ENCODE measurements at regions not wholly inside any gene's neighbourhood (a gene's known extent, or its start where the extent isn't known, plus 50 kb on each side); places are given as distances from the start of the nearest gene placed in this dataset.

DNA sequence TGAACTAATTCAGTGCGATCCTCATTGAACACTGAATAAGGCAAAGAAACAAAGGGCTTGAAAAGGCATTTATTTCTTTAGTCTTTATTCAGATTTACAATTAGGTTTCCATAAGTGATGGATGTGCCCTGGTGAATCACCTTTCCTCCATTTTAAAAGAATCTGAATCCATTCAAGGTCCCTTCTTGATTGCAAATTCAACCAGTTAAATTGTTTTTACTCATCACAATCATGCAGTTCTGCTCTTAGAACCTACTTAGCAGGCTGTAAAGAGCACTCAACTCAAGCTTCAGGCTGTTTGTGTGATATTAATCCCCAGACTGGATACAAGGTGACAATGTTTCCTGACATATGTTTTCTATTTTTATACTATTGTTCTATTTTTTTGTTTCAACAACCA is 321.0 kb downstream of the TBC1D4 start:
- no peak overlapping the region for H3K4me3 Mint-ChIP-seq
- peaks cover 13% of the 10 kb centered on the region for H3K27me3 Mint-ChIP-seq
- no peaks in the 10 kb centered on the region for H3K4me1 Mint-ChIP-seq (ENCODE audit: low read depth)
- H3K36me3 Mint-ChIP-seq, result no peaks in the 10 kb centered on the region
- no peaks in the 10 kb centered on the region for H3K9me3 Mint-ChIP-seq (ENCODE audit: low read depth)
- H3K27ac Mint-ChIP-seq, result no peak overlapping the region

DNA sequence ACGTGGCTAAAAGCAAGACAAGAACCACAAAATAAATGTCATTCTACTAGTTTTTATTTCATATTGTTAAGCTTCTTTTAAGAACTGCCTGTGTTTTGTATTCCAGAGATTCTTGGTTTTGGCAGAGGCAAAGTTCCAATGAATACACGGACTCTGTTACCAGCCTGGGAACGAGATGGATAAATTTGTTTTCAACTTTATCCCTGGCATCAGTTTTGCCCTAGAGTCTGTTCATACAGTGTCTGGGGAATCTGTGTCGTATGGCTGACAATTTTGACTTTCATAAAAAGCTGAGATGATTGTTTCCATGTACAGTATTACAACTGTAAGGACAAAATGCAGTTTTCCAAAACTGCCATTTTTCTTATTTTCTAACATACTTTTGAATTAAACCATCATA is 327.6 kb downstream of the TBC1D4 start:
- H3K36me3 Mint-ChIP-seq, result peaks cover 2% of the 10 kb centered on the region
- no peak overlapping the region for H3K4me3 Mint-ChIP-seq
- H3K4me1 Mint-ChIP-seq (ENCODE audit: low read depth), result no peaks in the 10 kb centered on the region
- H3K27ac Mint-ChIP-seq, result no peak overlapping the region
- peaks cover 7% of the 10 kb centered on the region for H3K9me3 Mint-ChIP-seq (ENCODE audit: low read depth)
- H3K27me3 Mint-ChIP-seq, result peaks cover 12% of the 10 kb centered on the region

- Mint-ChIP-seq H3K4me3 (no peak overlapping the region), H3K9me3 (ENCODE audit: low read depth) (peaks cover 7% of the 10 kb centered on the region), H3K36me3 (peaks cover 2% of the 10 kb centered on the region), H3K4me1 (ENCODE audit: low read depth) (no peaks in the 10 kb centered on the region), H3K27ac (no peak overlapping the region), H3K27me3 (peaks cover 16% of the 10 kb centered on the region)
Measured at GRCh38 chr13:75153834-75154233, 328.1 kb downstream of the TBC1D4 start.

GRCh38 chr13:75153386-75153785 is 328.6 kb downstream of the TBC1D4 start:
- H3K4me1 Mint-ChIP-seq (ENCODE audit: low read depth), result no peaks in the 10 kb centered on the region
- peaks cover 2% of the 10 kb centered on the region for H3K36me3 Mint-ChIP-seq
- peaks cover 16% of the 10 kb centered on the region for H3K27me3 Mint-ChIP-seq
- H3K4me3 Mint-ChIP-seq, result no peak overlapping the region
- peaks cover 7% of the 10 kb centered on the region for H3K9me3 Mint-ChIP-seq (ENCODE audit: low read depth)
- H3K27ac Mint-ChIP-seq, result no peak overlapping the region

DNA sequence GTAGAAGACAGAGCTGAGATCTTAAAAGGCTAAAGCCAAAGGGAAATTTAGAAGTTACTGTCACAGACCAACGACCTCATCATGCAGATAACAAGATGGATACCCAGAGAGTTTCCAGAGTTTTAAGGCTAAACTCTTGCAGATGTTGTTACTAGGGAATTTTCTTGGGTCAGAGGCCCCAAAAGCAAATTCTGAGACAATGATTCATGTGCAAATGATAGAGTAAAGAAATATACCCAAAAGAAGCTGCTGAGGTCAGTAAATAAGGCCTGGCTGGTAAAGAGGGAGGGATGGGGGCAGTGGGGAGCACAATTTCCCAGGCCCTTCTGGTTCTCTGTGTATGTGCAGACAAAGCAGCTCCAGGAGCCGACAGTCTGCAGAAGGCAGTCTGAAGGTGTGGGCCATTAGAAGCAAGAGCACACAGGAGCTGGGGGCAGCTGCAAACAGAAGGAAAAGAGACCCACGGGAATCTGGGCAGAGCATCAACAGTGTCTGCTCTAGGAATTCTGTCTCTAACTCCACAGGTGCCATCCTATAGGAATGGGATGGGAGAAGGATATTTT is 330.8 kb downstream of the TBC1D4 start:
- Mint-ChIP-seq H3K27ac (no peak overlapping the region), H3K4me1 (ENCODE audit: low read depth) (no peaks in the 10 kb centered on the region), H3K9me3 (ENCODE audit: low read depth) (peaks cover 7% of the 10 kb centered on the region), H3K36me3 (peaks cover 2% of the 10 kb centered on the region), H3K4me3 (no peak overlapping the region), H3K27me3 (peaks cover 9% of the 10 kb centered on the region)

DNA sequence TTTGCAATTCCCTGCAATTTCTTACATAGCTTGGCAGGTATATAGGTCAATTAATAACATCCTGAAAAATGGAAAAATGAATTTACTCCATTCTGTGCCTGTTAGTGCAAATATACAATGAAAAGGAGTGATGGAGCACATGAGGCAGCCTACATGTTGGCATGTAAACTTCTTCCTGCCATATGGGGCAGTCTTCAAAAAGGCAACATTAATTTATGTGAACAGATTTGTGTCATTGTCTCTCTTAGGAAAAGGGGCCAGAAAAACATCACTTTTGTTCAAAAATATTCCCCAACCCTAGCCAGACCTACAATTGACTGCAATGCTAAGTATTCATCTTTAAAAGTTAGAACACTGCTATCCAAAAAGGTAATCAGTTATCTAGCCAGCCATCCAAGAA is 332.2 kb downstream of the TBC1D4 start:
- H3K36me3 Mint-ChIP-seq, result peaks cover 2% of the 10 kb centered on the region
- H3K4me1 Mint-ChIP-seq (ENCODE audit: low read depth), result no peaks in the 10 kb centered on the region
- peaks cover 7% of the 10 kb centered on the region for H3K9me3 Mint-ChIP-seq (ENCODE audit: low read depth)
- H3K4me3 Mint-ChIP-seq, result no peak overlapping the region
- no peak overlapping the region for H3K27ac Mint-ChIP-seq
- H3K27me3 Mint-ChIP-seq, result peaks cover 12% of the 10 kb centered on the region

DNA sequence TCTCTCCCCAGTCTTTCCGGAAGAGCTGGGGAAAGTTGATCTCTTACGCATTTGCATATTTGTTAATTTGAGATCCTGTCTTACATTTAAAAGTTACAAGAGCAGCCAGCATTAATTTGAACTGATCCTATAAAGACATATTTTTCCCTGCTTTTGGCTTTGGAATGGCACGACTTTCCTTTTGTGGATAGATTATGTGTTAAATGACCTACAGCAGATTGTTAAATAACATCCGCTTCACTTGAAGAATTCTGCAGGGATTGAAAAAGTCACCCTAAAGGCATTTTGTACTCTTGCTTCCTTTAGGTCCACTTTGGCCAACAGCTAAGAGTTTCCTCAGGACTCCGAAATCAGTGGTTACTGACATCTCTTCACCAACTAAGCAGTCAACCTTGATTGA is 334.0 kb downstream of the TBC1D4 start:
- Mint-ChIP-seq H3K9me3 (ENCODE audit: low read depth) (peaks cover 7% of the 10 kb centered on the region), H3K36me3 (peaks cover under 1% of the 10 kb centered on the region), H3K27me3 (peaks cover 12% of the 10 kb centered on the region), H3K4me3 (no peak overlapping the region), H3K4me1 (ENCODE audit: low read depth) (no peaks in the 10 kb centered on the region), H3K27ac (no peak overlapping the region)

DNA sequence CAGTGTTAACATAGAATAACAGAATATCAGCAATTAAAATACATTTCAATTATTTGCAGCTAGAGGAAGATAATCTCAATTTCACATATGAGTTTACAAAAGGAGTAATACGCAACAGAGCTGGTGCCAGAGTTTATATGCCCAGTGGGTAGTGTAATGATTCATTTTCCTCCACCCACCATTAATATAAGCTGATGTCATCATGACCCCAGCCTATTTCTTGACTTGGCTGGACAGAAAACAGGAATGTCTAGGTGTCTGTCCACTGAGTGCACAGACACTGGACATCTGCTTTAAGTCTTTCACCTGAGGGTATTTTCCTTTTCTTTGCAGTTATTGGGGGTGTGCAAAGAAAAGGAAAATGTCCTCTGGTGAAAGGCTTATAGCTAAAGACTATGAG is 335.5 kb downstream of the TBC1D4 start:
- Mint-ChIP-seq H3K27me3 (peaks cover 11% of the 10 kb centered on the region), H3K27ac (no peak overlapping the region), H3K4me3 (no peak overlapping the region), H3K36me3 (no peaks in the 10 kb centered on the region), H3K9me3 (ENCODE audit: low read depth) (no peaks in the 10 kb centered on the region), H3K4me1 (ENCODE audit: low read depth) (no peaks in the 10 kb centered on the region)

DNA sequence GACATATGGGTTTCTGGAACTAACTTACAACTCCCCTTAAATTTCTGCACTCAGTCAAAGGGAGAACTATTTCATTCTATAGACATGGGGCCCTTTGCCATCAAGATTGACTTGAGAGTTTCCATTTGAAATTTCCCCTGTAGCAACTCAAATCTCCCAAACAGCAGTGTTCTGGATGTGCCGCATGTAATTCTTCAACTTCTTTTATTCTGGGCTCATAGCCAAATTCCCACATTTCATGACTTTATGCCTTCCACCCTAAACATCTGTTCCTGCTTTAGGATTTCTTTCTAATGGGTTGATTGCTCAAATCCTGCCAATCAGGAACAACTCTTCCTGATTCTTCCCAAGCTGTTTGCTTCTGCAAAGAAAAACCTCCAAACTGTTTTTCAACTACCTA is 336.0 kb downstream of the TBC1D4 start:
- H3K27ac Mint-ChIP-seq, result no peak overlapping the region
- peaks cover 11% of the 10 kb centered on the region for H3K27me3 Mint-ChIP-seq
- no peaks in the 10 kb centered on the region for H3K36me3 Mint-ChIP-seq
- no peaks in the 10 kb centered on the region for H3K9me3 Mint-ChIP-seq (ENCODE audit: low read depth)
- H3K4me1 Mint-ChIP-seq (ENCODE audit: low read depth), result no peaks in the 10 kb centered on the region
- no peak overlapping the region for H3K4me3 Mint-ChIP-seq

- H3K27ac Mint-ChIP-seq, result no peak overlapping the region
Measured at GRCh38 chr13:75139291-75139690, 342.7 kb downstream of the TBC1D4 start.

DNA sequence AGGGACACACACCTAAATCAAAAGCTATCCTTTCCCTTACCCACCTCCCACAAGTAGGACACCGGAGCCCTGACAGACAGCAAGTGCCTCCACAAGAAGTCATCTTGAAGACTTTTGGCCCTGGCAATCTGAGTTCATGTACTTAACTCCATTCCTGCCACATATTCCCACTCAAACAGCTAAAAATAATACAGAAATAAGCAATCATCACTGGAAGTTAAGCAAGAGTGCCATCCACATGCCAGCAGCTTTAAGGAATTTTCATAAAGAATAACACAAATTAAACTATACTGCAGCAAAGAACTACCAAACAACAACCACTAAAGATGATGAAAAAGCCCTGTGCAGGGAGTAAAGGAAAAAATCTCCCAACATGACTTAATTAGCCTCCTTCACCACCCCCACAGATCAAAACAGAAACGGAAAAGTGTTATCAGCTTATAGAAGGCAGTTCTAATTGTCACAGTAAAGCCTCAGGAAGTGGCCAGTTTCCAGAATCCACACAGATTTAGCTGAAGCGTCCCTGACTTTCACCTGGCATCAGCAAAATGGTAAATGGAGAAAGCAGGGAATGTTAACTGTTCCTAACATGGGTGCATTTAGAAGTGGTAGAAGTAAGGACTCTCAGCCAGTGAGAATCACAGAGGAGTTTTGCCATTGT is 343.9 kb downstream of the TBC1D4 start:
- peaks cover 2% of the 10 kb centered on the region for H3K36me3 Mint-ChIP-seq
- H3K27ac Mint-ChIP-seq, result no peak overlapping the region
- H3K9me3 Mint-ChIP-seq (ENCODE audit: low read depth), result peaks cover 16% of the 10 kb centered on the region
- H3K4me3 Mint-ChIP-seq, result no peak overlapping the region
- H3K27me3 Mint-ChIP-seq, result peaks cover 6% of the 10 kb centered on the region
- no peaks in the 10 kb centered on the region for H3K4me1 Mint-ChIP-seq (ENCODE audit: low read depth)

More at GRCh38 chr13:75139291-75139690, 342.7 kb downstream of the TBC1D4 start:
- Mint-ChIP-seq H3K9me3 (ENCODE audit: low read depth) (peaks cover 16% of the 10 kb centered on the region), H3K4me3 (no peak overlapping the region), H3K27me3 (peaks cover 6% of the 10 kb centered on the region), H3K36me3 (peaks cover 2% of the 10 kb centered on the region), H3K4me1 (ENCODE audit: low read depth) (no peaks in the 10 kb centered on the region)

DNA sequence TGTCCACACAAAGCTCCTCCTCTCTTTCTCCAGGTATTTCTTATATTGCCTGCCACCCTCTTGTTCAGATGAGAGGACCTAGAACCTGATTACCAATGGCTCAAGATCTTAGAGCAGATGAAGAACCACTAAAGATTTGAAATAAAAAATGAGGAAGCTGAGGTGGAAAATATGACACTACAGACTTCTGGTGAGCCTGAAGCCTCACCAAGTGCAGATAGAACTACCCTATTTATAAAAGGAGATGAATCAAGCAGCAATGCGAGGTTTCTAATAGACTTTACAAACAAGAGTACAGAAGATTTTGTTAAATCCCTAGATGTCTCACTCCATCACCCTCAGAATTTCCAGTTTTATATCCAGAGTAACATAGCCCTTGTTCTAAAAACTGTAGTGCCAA is 345.8 kb downstream of the TBC1D4 start:
- no peak overlapping the region for H3K4me3 Mint-ChIP-seq
- peaks cover 2% of the 10 kb centered on the region for H3K36me3 Mint-ChIP-seq
- no peak overlapping the region for H3K27ac Mint-ChIP-seq
- peaks cover 16% of the 10 kb centered on the region for H3K9me3 Mint-ChIP-seq (ENCODE audit: low read depth)
- peaks cover 6% of the 10 kb centered on the region for H3K27me3 Mint-ChIP-seq
- no peaks in the 10 kb centered on the region for H3K4me1 Mint-ChIP-seq (ENCODE audit: low read depth)

- Mint-ChIP-seq H3K9me3 (ENCODE audit: low read depth) (peaks cover 16% of the 10 kb centered on the region), H3K27me3 (peaks cover 6% of the 10 kb centered on the region), H3K4me1 (ENCODE audit: low read depth) (no peaks in the 10 kb centered on the region), H3K4me3 (no peak overlapping the region), H3K36me3 (peaks cover 2% of the 10 kb centered on the region), H3K27ac (no peak overlapping the region)
Measured at GRCh38 chr13:75135325-75135825, 346.6 kb downstream of the TBC1D4 start.

GRCh38 chr13:75132701-75133695 is 349.0 kb downstream of the TBC1D4 start:
- no peak overlapping the region for H3K27ac Mint-ChIP-seq
- H3K36me3 Mint-ChIP-seq, result no peaks in the 10 kb centered on the region
- no peak overlapping the region for H3K4me3 Mint-ChIP-seq
- H3K9me3 Mint-ChIP-seq (ENCODE audit: low read depth), result peaks cover 6% of the 10 kb centered on the region
- no peaks in the 10 kb centered on the region for H3K4me1 Mint-ChIP-seq (ENCODE audit: low read depth)
- peaks cover 3% of the 10 kb centered on the region for H3K27me3 Mint-ChIP-seq

GRCh38 chr13:75129331-75129730 is 352.6 kb downstream of the TBC1D4 start:
- Mint-ChIP-seq H3K4me3 (no peak overlapping the region), H3K4me1 (ENCODE audit: low read depth) (no peaks in the 10 kb centered on the region), H3K36me3 (no peaks in the 10 kb centered on the region), H3K27me3 (peaks cover 2% of the 10 kb centered on the region), H3K27ac (no peak overlapping the region), H3K9me3 (ENCODE audit: low read depth) (no peaks in the 10 kb centered on the region)

Measured in activated naive CD8-positive, alpha-beta T cell (primary cell).